Smooth muscle cell (in vitro differentiated cells): ENCODE measurements at regions not wholly inside any gene's neighbourhood (a gene's known extent, or its start where the extent isn't known, plus 50 kb on each side); places are given as distances from the start of the nearest gene placed in this dataset.

Experiments used
- DNase-seq: peaks from one replicate; lab custom pipeline; 2025; ENCODE audit not compliant: unreplicated experiment; lab: John Stamatoyannopoulos, UW
- H2AFZ ChIP-seq: fragments of 200-600 bp; sonication (generic); 2 replicates; pipeline ENCODE4 v1.6.0; 2016; ENCODE audit warnings: antibody characterized with exemption, low read depth, mild to moderate bottlenecking
- H3F3A ChIP-seq: fragments of 200-600 bp; sonication (generic); 2 replicates; pipeline ENCODE4 v1.6.0; 2017; ENCODE audit warnings: antibody characterized with exemption, low read depth
- H3K27ac ChIP-seq: fragments of 200-600 bp; sonication (generic); 2 replicates; pipeline ENCODE4 v1.5.1; 2016; ENCODE audit warnings: low read depth, mild to moderate bottlenecking
- H3K27me3 ChIP-seq: fragments of 200-600 bp; sonication (generic); 2 replicates; pipeline ENCODE4 v1.6.1; 2016; ENCODE audit warnings: low read depth, mild to moderate bottlenecking
- H3K36me3 ChIP-seq: fragments of 200-600 bp; sonication (generic); 2 replicates; pipeline ENCODE4 v1.5.1; 2016; ENCODE audit warnings: low read depth
- H3K4me1 ChIP-seq: fragments of 200-600 bp; sonication (generic); 2 replicates; pipeline ENCODE4 v1.5.1; 2016; ENCODE audit warnings: low read depth
- H3K4me2 ChIP-seq: fragments of 200-600 bp; sonication (generic); 2 replicates; pipeline ENCODE4 v1.6.0; 2016; ENCODE audit warnings: mild to moderate bottlenecking
- H3K4me3 ChIP-seq: fragments of 200-600 bp; sonication (generic); 2 replicates; pipeline ENCODE4 v1.5.1; 2016; ENCODE audit warnings: mild to moderate bottlenecking
- H3K79me2 ChIP-seq: fragments of 200-600 bp; sonication (generic); 2 replicates; pipeline ENCODE4 v1.6.0; 2016; ENCODE audit warnings: low read depth, mild to moderate bottlenecking
- H3K9ac ChIP-seq: fragments of 200-600 bp; sonication (generic); 2 replicates; pipeline ENCODE4 v1.6.0; 2016; ENCODE audit warnings: low read depth
- H3K9me3 ChIP-seq: fragments of 200-600 bp; sonication (generic); replicated peaks from 2 replicates; pipeline ENCODE4 v1.5.1; 2016; ENCODE audit warnings: low read depth
- H4K20me1 ChIP-seq: fragments of 200-600 bp; sonication (generic); 2 replicates; pipeline ENCODE4 v1.6.0; 2016; ENCODE audit warnings: low read depth
- WGBS: methylation state at CpG from one replicate; pipeline ENCODE4 v1.1.7; 2016; ENCODE audit warnings: low lambda C conversion rate; 5-methylcytosine and 5-hydroxymethylcytosine counted together
- TF ChIP-seq, protein P1 (sequence below): fragments of 200-600 bp; sonication (generic); IDR thresholded peaks from 2 replicates; pipeline ENCODE4 v1.5.1; 2017; ENCODE audit warnings: borderline replicate concordance, mild to moderate bottlenecking, antibody characterized with exemption; ENCODE audit not compliant: insufficient read depth, poor library complexity, severe bottlenecking

DNA sequence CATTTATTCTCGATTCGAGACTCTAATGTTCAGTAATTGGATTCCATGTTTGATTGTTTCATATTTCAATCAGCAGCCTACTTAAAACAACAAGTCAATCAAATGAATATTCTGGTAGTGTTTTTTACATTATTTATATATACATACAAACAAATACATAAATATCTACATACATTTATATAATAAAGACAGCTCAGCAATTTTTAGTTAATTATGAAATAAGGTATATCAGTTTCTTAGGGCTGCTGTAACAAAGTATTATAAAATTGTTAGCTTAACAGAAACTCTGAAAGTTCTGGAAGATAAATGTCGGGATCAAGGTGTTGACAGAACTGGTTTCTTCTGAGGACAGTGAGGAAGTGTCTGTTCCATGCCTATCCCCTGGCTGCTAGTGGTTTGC is 105.9 kb downstream of the MGST1 start:
- H3K27ac ChIP-seq, result no peak overlapping the region
- H3K4me2 ChIP-seq, result no peak overlapping the region
- no peaks in the 10 kb centered on the region for H3K9me3 ChIP-seq
- H3K9ac ChIP-seq, result no peak overlapping the region
- H3K36me3 ChIP-seq, result no peaks in the 10 kb centered on the region
- no peaks in the 10 kb centered on the region for H4K20me1 ChIP-seq
- no peaks in the 10 kb centered on the region for H3K27me3 ChIP-seq
- no peaks in the 10 kb centered on the region for H3F3A ChIP-seq
- H2AFZ ChIP-seq, result no peak overlapping the region
- no peaks in the 10 kb centered on the region for H3K79me2 ChIP-seq
- TF ChIP-seq, protein P1, sequence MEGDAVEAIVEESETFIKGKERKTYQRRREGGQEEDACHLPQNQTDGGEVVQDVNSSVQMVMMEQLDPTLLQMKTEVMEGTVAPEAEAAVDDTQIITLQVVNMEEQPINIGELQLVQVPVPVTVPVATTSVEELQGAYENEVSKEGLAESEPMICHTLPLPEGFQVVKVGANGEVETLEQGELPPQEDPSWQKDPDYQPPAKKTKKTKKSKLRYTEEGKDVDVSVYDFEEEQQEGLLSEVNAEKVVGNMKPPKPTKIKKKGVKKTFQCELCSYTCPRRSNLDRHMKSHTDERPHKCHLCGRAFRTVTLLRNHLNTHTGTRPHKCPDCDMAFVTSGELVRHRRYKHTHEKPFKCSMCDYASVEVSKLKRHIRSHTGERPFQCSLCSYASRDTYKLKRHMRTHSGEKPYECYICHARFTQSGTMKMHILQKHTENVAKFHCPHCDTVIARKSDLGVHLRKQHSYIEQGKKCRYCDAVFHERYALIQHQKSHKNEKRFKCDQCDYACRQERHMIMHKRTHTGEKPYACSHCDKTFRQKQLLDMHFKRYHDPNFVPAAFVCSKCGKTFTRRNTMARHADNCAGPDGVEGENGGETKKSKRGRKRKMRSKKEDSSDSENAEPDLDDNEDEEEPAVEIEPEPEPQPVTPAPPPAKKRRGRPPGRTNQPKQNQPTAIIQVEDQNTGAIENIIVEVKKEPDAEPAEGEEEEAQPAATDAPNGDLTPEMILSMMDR, result no peak
- 58% methylated on average over 3 of the region's 3 CpGs for WGBS
- peaks cover 10% of the 10 kb centered on the region for H3K4me1 ChIP-seq
- no peak overlapping the region for H3K4me3 ChIP-seq
- DNase-seq, result no peak

DNA sequence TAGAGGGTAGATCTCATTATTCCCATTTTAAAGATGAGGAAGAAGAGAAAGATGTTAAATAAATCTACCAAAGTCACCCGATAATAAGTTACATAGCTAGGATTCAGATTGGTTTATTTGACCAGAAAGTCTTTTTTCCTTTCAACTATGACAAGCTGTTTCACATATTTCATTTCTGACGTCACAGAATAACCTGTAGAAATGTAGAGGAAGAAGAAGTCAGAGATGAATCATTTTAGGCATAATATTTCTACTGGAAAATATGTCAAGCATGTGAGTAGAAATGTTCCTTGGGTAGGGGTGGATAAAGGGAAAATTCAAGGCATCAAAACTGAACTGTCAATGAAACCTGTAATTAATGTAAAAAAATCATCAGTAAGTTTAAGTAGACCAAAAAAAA is 107.0 kb downstream of the MGST1 start:
- H3K9me3 ChIP-seq, result no peaks in the 10 kb centered on the region
- no peaks in the 10 kb centered on the region for H3K27me3 ChIP-seq
- H3K79me2 ChIP-seq, result no peaks in the 10 kb centered on the region
- H3F3A ChIP-seq, result no peaks in the 10 kb centered on the region
- no peaks in the 10 kb centered on the region for H3K36me3 ChIP-seq
- 73% methylated on average over 2 of the region's 2 CpGs for WGBS
- DNase-seq, result no peak
- H3K9ac ChIP-seq, result no peak overlapping the region
- H2AFZ ChIP-seq, result no peak overlapping the region
- no peaks in the 10 kb centered on the region for H4K20me1 ChIP-seq
- no peak overlapping the region for H3K4me3 ChIP-seq
- H3K27ac ChIP-seq, result no peak overlapping the region
- TF ChIP-seq, protein P1, result no peak
- peaks cover 10% of the 10 kb centered on the region for H3K4me1 ChIP-seq
- H3K4me2 ChIP-seq, result no peak overlapping the region

DNA sequence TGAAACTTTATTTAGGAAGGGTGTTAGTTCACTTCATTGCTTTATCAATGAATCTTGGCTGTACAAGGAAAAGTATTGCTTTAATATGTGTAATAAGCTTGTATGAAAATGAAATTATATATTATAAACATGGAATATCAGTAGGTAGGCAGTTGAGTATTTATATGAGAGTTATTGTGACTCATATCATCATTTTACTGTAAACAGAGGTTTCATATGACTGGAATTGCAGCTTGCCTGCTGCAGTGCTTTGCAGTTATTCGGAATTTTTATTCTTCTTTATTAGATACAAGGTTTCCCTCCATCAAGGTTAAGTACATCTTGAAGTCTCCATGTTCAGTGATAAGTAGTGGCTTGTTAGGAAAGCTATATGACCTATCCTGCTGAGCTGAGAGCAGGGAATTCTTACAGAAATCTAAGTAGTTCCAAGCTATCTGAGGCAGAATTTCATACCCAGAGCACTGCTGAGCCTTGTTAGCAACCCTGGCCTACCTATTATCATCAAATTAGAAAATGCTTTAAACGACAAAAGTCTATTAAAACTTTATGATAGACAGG is 111.2 kb downstream of the MGST1 start:
- Histone ChIP-seq H3K9ac (no peak overlapping the region), H3K4me1 (no peaks in the 10 kb centered on the region), H3K4me3 (no peak overlapping the region), H2AFZ (no peak overlapping the region), H3K27ac (no peak overlapping the region), H3K27me3 (no peaks in the 10 kb centered on the region), H3K4me2 (no peak overlapping the region), H3K9me3 (no peaks in the 10 kb centered on the region), H3F3A (no peaks in the 10 kb centered on the region), H4K20me1 (no peaks in the 10 kb centered on the region), H3K36me3 (no peaks in the 10 kb centered on the region), H3K79me2 (no peaks in the 10 kb centered on the region)
- TF ChIP-seq, protein P1, result no peak
- WGBS, result 79% methylated on average over 2 of the region's 2 CpGs
- no peak for DNase-seq

DNA sequence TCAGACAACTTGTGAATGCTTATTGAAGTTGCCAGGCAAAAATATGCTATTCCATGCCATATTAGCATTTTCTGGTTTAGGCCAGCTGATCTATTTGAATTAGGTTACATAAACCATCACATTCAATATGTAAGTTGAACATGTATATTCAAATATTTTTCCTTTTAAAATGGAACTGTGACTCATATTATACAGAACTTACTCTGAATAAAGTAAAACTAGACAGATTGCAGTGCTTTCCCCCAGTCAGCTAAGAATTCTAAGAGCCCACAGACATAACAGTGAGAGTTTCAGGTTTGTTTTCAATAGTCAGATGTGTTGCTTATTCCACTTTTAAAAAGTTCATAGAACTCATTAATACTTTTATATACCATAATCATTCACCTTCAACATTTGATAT is 119.8 kb downstream of the MGST1 start:
- no peak for DNase-seq
- no peaks in the 10 kb centered on the region for H3K9me3 ChIP-seq
- H3K36me3 ChIP-seq, result no peaks in the 10 kb centered on the region
- no peak overlapping the region for H3K27ac ChIP-seq
- H3K9ac ChIP-seq, result no peak overlapping the region
- no peaks in the 10 kb centered on the region for H3K79me2 ChIP-seq
- no peaks in the 10 kb centered on the region for H3F3A ChIP-seq
- TF ChIP-seq, protein P1, result no peak
- no peaks in the 10 kb centered on the region for H4K20me1 ChIP-seq
- H3K4me3 ChIP-seq, result no peak overlapping the region
- no peak overlapping the region for H2AFZ ChIP-seq
- no peaks in the 10 kb centered on the region for H3K27me3 ChIP-seq
- no peaks in the 10 kb centered on the region for H3K4me1 ChIP-seq
- no peak overlapping the region for H3K4me2 ChIP-seq
